ENCODE measurements at regions not wholly inside any gene's neighbourhood (a gene's known extent, or its start where the extent isn't known, plus 50 kb on each side); places are given as distances from the start of the nearest gene placed in this dataset.

DNA sequence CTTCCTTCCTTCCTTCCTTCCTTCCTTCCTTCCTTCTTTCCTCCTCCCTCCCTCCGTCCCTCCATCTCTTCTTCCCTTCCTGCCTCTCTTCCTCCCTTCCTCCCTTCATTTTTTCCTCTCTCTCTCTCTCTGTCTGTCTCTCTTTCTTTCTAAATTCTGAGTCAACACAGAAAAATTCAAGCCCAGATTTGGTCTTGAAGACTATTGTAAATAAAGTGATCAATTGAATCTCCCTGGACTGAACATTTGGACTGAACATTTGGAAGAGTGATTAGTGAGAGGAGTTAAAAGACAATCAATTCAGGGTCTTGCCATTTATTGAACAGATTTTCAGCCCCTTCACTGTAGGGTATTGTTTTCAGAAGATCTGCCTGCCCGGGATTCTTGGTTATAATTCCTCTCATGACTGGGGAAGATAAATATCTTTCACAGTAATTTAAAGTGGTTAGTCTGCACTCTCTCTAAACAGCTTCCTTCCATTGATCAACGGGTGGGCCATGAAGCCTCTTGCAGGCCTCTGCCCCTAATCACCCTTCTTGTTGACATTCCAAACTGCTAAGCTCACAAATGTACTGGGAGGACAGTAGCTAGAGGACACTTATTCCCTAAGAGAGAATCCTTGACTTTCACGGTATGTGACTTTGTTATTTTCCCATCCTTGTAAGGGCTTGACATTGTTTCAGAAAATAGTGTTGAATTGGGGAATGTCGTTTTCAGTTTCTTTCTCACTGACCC is 101.7 kb upstream of the BMP2 start:
- no peaks in the 10 kb centered on the region for H3K36me3 ChIP-seq
- intact Hi-C loops (cut with DNase I): no loop called here
- no peak for DNase-seq (ENCODE audit: extremely low spot score in 2 of 2)
- no peaks in the 10 kb centered on the region for H3K9me3 ChIP-seq
- H3K4me3 ChIP-seq: no peak overlapping the region
- TF ChIP-seq, protein P1, sequence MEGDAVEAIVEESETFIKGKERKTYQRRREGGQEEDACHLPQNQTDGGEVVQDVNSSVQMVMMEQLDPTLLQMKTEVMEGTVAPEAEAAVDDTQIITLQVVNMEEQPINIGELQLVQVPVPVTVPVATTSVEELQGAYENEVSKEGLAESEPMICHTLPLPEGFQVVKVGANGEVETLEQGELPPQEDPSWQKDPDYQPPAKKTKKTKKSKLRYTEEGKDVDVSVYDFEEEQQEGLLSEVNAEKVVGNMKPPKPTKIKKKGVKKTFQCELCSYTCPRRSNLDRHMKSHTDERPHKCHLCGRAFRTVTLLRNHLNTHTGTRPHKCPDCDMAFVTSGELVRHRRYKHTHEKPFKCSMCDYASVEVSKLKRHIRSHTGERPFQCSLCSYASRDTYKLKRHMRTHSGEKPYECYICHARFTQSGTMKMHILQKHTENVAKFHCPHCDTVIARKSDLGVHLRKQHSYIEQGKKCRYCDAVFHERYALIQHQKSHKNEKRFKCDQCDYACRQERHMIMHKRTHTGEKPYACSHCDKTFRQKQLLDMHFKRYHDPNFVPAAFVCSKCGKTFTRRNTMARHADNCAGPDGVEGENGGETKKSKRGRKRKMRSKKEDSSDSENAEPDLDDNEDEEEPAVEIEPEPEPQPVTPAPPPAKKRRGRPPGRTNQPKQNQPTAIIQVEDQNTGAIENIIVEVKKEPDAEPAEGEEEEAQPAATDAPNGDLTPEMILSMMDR (IDR thresholded peaks at IDR 0.05): no peak
- no peak for TF ChIP-seq POLR2AphosphoS5 (IDR thresholded peaks at IDR 0.05; ENCODE audit: insufficient read depth in 1 of 2, low read depth in 1 of 2)
- TF ChIP-seq POLR2A (IDR thresholded peaks at IDR 0.05): no peak
- H3K27me3 ChIP-seq: no peaks in the 10 kb centered on the region
- H3K27ac ChIP-seq: no peak overlapping the region
- peaks cover 7% of the 10 kb centered on the region for H3K4me1 ChIP-seq

DNA sequence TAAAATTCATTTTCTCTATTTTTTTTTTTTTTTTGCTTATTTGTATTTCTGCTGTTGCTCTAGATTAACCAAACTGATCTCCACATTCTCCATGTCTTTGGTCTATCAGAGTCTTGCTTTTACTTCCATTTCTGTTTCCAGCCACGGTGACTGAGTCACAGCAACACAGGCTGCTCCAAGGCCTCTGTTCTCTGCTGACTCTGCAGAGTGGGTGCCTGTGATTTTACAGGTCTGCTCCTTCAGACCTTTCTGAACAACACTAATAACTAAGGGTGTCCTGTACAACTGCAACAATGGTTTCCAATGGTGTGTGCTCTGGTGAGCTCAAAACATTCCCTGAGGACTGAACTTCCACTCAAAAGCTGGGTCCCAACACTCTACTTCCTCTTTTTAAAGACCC is 102.3 kb upstream of the BMP2 start:
- Histone ChIP-seq H3K36me3 (no peaks in the 10 kb centered on the region), H3K4me3 (no peak overlapping the region), H3K4me1 (peaks cover 8% of the 10 kb centered on the region), H3K27me3 (no peaks in the 10 kb centered on the region), H3K9me3 (no peaks in the 10 kb centered on the region), H3K27ac (no peak overlapping the region)
- intact Hi-C loops (cut with DNase I): no loop called here
- TF ChIP-seq POLR2A (IDR thresholded peaks at IDR 0.05) (no peak), POLR2AphosphoS5 (IDR thresholded peaks at IDR 0.05; ENCODE audit: insufficient read depth in 1 of 2, low read depth in 1 of 2) (no peak)
- TF ChIP-seq, protein P1 (IDR thresholded peaks at IDR 0.05): no peak
- no peak for DNase-seq (ENCODE audit: extremely low spot score in 2 of 2)

DNA sequence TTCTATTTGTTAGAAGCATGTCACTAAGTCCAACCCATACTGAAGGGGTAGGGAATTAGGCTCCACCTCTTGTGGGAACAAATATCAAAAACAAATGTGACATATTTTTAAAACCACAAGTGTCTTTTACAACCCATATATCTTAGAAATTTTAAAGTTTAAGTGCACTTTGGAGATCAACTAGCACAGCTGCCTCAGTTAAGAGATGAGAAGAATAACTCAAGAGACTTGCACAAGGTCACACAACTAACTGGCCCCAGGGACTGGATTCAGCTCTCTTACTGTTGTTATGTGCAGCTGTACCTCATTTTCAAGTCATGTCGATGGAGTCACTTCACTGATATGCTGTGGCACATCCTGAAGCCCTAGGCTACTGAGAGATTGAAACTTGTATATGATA is 102.9 kb upstream of the BMP2 start:
- no peak overlapping the region for H3K27ac ChIP-seq
- no peak for DNase-seq (ENCODE audit: extremely low spot score in 2 of 2)
- no peaks in the 10 kb centered on the region for H3K9me3 ChIP-seq
- intact Hi-C loops (cut with DNase I): no loop called here
- H3K36me3 ChIP-seq: no peaks in the 10 kb centered on the region
- TF ChIP-seq POLR2A (IDR thresholded peaks at IDR 0.05) (no peak), POLR2AphosphoS5 (IDR thresholded peaks at IDR 0.05; ENCODE audit: insufficient read depth in 1 of 2, low read depth in 1 of 2) (no peak)
- TF ChIP-seq, protein P1 (IDR thresholded peaks at IDR 0.05): no peak
- H3K4me1 ChIP-seq: peaks cover 8% of the 10 kb centered on the region
- no peaks in the 10 kb centered on the region for H3K27me3 ChIP-seq
- no peak overlapping the region for H3K4me3 ChIP-seq

DNA sequence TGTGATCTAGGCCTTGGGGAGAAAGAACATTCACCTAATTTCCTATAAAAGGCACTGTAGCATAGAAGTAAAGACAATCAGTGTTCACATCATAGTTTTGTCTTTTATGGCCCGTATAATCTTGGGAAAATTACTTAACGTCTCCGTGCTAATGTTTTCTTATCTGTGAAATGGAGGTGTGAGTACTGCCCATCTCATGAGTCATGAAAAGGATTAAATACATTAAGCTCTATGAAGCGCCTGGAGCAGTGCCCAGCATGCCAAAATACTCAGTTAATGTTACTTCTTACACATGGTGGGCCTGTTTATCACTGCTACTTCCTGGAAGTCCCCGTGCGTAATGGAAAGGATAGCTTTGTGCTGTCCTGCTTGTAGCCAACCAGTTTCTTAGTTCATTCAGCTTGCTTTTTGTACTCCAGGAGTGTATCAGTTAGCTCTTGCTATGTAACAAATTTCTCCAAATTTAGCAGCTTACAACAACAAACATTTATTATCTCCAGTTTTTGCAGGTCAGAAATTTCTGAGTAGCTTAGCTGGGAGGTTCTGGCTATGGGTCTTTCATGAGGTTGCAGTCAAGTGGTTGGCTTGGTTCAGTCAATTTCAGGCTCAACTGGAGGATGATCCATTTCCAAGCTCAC is 103.6 kb upstream of the BMP2 start:
- DNase-seq (ENCODE audit: extremely low spot score in 2 of 2): no peak

More for the DNA sequence above, 103.6 kb upstream of the BMP2 start:
- no peaks in the 10 kb centered on the region for H3K36me3 ChIP-seq
- no peak for TF ChIP-seq POLR2A (IDR thresholded peaks at IDR 0.05)
- TF ChIP-seq, protein P1 (IDR thresholded peaks at IDR 0.05): no peak
- TF ChIP-seq POLR2AphosphoS5 (IDR thresholded peaks at IDR 0.05; ENCODE audit: insufficient read depth in 1 of 2, low read depth in 1 of 2): no peak
- H3K27ac ChIP-seq: no peak overlapping the region
- H3K4me3 ChIP-seq: no peak overlapping the region
- intact Hi-C loops (cut with DNase I): no loop called here
- no peaks in the 10 kb centered on the region for H3K9me3 ChIP-seq
- H3K4me1 ChIP-seq: peaks cover 8% of the 10 kb centered on the region
- H3K27me3 ChIP-seq: no peaks in the 10 kb centered on the region

Measured in vagina (tissue), 2 donors.